HG03558 (cell line): ENCODE measurements at regions not wholly inside any gene's neighbourhood (a gene's known extent, or its start where the extent isn't known, plus 50 kb on each side); places are given as distances from the start of the nearest gene placed in this dataset.
"Not testable (repeated sequence)": the region's sequence is repeated elsewhere in the genome, so short reads cannot be mapped to it uniquely, and the experiment has no call there.

Experiments
- ATAC-seq: cut with Tn5 transposase; IDR thresholded peaks from one replicate; pipeline ENCODE4 v1.9.1; 2021; ENCODE audit warnings: moderate number of reproducible peaks; ENCODE audit not compliant: unreplicated experiment; ENCODE audit errors: extremely low read depth

GRCh38 chr1:177741476-177741875 is 228.4 kb downstream of the SEC16B start:
- ATAC-seq = no peak

- no peak for ATAC-seq
Measured at GRCh38 chr1:177739780-177740179, 230.1 kb downstream of the SEC16B start.

GRCh38 chr1:177737456-177737855 is 232.4 kb downstream of the SEC16B start:
- no peak for ATAC-seq

- ATAC-seq = no peak
Measured at GRCh38 chr1:177732178-177732577, 237.7 kb downstream of the SEC16B start.

GRCh38 chr1:177729646-177730045 is 240.2 kb downstream of the SEC16B start:
- ATAC-seq = no peak

GRCh38 chr1:177723533-177723932 is 246.3 kb downstream of the SEC16B start:
- ATAC-seq = no peak

- no peak for ATAC-seq
Measured at GRCh38 chr1:177710696-177711620, 258.9 kb downstream of the SEC16B start.

- ATAC-seq = no peak
Measured at GRCh38 chr1:177708406-177708805, 261.5 kb downstream of the SEC16B start.

GRCh38 chr1:177706977-177707376 is 262.9 kb downstream of the SEC16B start:
- ATAC-seq = no peak

- ATAC-seq = no peak
Measured at GRCh38 chr1:177705839-177706238, 264.0 kb downstream of the SEC16B start.

- ATAC-seq = no peak
Measured at GRCh38 chr1:177703888-177704446, 265.9 kb downstream of the SEC16B start.

GRCh38 chr1:177701654-177702353 is 268.1 kb downstream of the SEC16B start:
- ATAC-seq = no peak

- no peak for ATAC-seq
Measured at GRCh38 chr1:177700856-177701255, 269.0 kb downstream of the SEC16B start.

GRCh38 chr1:177690996-177691395 is 278.9 kb downstream of the SEC16B start:
- ATAC-seq = no peak

- no peak for ATAC-seq
Measured at GRCh38 chr1:177687544-177687943, 282.3 kb downstream of the SEC16B start.

- ATAC-seq = no peak
Measured at GRCh38 chr1:177686933-177687332, 282.9 kb downstream of the SEC16B start.

GRCh38 chr1:177669161-177669560 is 300.7 kb downstream of the SEC16B start:
- no peak for ATAC-seq

GRCh38 chr1:177665935-177666334 is 303.9 kb downstream of the SEC16B start:
- no peak for ATAC-seq

- ATAC-seq = not testable (repeated sequence)
Measured at GRCh38 chr1:177664742-177665141, 305.1 kb downstream of the SEC16B start.

GRCh38 chr1:177660188-177660587 is 309.7 kb downstream of the SEC16B start:
- ATAC-seq = no peak

GRCh38 chr1:177659281-177659680 is 310.6 kb downstream of the SEC16B start:
- no peak for ATAC-seq
